GM21526 (cell line): ENCODE measurements at regions not wholly inside any gene's neighbourhood (a gene's known extent, or its start where the extent isn't known, plus 50 kb on each side); places are given as distances from the start of the nearest gene placed in this dataset.

ENCODE experiments used
- ATAC-seq: cut with Tn5 transposase; IDR thresholded peaks from one replicate; pipeline ENCODE4 v1.9.1; 2021; ENCODE audit warnings: moderate library complexity; ENCODE audit not compliant: unreplicated experiment, low FRiP score

GRCh38 chr14:61623927-61624326, 71.4 kb upstream of the HIF1A start:
- ATAC-seq = no peak

GRCh38 chr14:61625165-61625564, 70.1 kb upstream of the HIF1A start:
- ATAC-seq = no peak

- no peak for ATAC-seq
Observed at GRCh38 chr14:61627612-61628011, 67.7 kb upstream of the HIF1A start.

GRCh38 chr14:61628016-61628725, 67.1 kb upstream of the HIF1A start:
- ATAC-seq = no peak

GRCh38 chr14:61630399-61631044, 64.8 kb upstream of the HIF1A start:
- no peak for ATAC-seq

GRCh38 chr14:61631045-61631687, 64.1 kb upstream of the HIF1A start:
- ATAC-seq = no peak

GRCh38 chr14:61632401-61632800, 62.9 kb upstream of the HIF1A start:
- ATAC-seq = no peak

- ATAC-seq = no peak
Observed at GRCh38 chr14:61632807-61633206, 62.5 kb upstream of the HIF1A start.

GRCh38 chr14:61636291-61636690, 59.0 kb upstream of the HIF1A start:
- no peak for ATAC-seq

GRCh38 chr14:61636779-61637178, 58.5 kb upstream of the HIF1A start:
- ATAC-seq = no peak

GRCh38 chr14:61638595-61639387, 56.5 kb upstream of the HIF1A start:
- ATAC-seq = no peak

GRCh38 chr14:61640158-61641136, 54.9 kb upstream of the HIF1A start:
- no peak for ATAC-seq

- no peak for ATAC-seq
Observed at GRCh38 chr14:61641914-61642613, 53.2 kb upstream of the HIF1A start.

GRCh38 chr14:61642614-61642982, 52.7 kb upstream of the HIF1A start:
- ATAC-seq = no peak

GRCh38 chr14:61643555-61643954, 51.8 kb upstream of the HIF1A start:
- ATAC-seq = no peak

- ATAC-seq = peak; percentile 15
Observed at GRCh38 chr14:61644175-61644574, 51.1 kb upstream of the HIF1A start.

GRCh38 chr14:61644834-61645233, 50.5 kb upstream of the HIF1A start:
- peak; percentile 93 for ATAC-seq

GRCh38 chr14:61645247-61645646, 50.1 kb upstream of the HIF1A start:
- ATAC-seq = no peak
